Right lung (tissue), 2 donors: ENCODE measurements at regions not wholly inside any gene's neighbourhood (a gene's known extent, or its start where the extent isn't known, plus 50 kb on each side); places are given as distances from the start of the nearest gene placed in this dataset.
A peak's percentile ranks its signal among the peaks of the same experiment; 100 is the strongest.

Experiments used
- DNase-seq, 2 donors: peaks; one replicate each; pipeline ENCODE4 v3.0.0-alpha.2; 2013

GRCh38 chr2:158732573-158733429 is 62.3 kb upstream of the DAPL1 start:
- no peak for DNase-seq

GRCh38 chr2:158733430-158733755 is 61.7 kb upstream of the DAPL1 start:
- no peak for DNase-seq

- no peak for DNase-seq
Observed at GRCh38 chr2:158734442-158734841, 60.7 kb upstream of the DAPL1 start.

- DNase-seq = no peak
Observed at GRCh38 chr2:158735822-158736580, 59.1 kb upstream of the DAPL1 start.

- DNase-seq = no peak
Observed at GRCh38 chr2:158738363-158738762, 56.8 kb upstream of the DAPL1 start.

GRCh38 chr2:158740127-158740526 is 55.0 kb upstream of the DAPL1 start:
- no peak for DNase-seq

GRCh38 chr2:158740621-158741020 is 54.5 kb upstream of the DAPL1 start:
- peak; percentile 51 to 66 for DNase-seq

GRCh38 chr2:158741625-158742024 is 53.5 kb upstream of the DAPL1 start:
- no peak for DNase-seq

GRCh38 chr2:158742536-158742935 is 52.6 kb upstream of the DAPL1 start:
- DNase-seq = no peak

GRCh38 chr2:158743466-158743865 is 51.7 kb upstream of the DAPL1 start:
- no peak for DNase-seq

- DNase-seq = no peak
Observed at GRCh38 chr2:158743879-158744278, 51.2 kb upstream of the DAPL1 start.

GRCh38 chr2:158745067-158745865 is 49.9 kb upstream of the DAPL1 start:
- DNase-seq = peak in 1 of 2 donors; percentile 55
